Activated CD4-positive, alpha-beta T cell treated with anti-CD3 and anti-CD28 coated beads for 48 hours (primary cell): ENCODE measurements at regions not wholly inside any gene's neighbourhood (a gene's known extent, or its start where the extent isn't known, plus 50 kb on each side); places are given as distances from the start of the nearest gene placed in this dataset.
"Not testable (repeated sequence)": the region's sequence is repeated elsewhere in the genome, so short reads cannot be mapped to it uniquely, and the experiment has no call there.

Experiments used
- DNase-seq: peaks from one replicate; pipeline ENCODE4 v3.0.0-alpha.2; 2020

DNA sequence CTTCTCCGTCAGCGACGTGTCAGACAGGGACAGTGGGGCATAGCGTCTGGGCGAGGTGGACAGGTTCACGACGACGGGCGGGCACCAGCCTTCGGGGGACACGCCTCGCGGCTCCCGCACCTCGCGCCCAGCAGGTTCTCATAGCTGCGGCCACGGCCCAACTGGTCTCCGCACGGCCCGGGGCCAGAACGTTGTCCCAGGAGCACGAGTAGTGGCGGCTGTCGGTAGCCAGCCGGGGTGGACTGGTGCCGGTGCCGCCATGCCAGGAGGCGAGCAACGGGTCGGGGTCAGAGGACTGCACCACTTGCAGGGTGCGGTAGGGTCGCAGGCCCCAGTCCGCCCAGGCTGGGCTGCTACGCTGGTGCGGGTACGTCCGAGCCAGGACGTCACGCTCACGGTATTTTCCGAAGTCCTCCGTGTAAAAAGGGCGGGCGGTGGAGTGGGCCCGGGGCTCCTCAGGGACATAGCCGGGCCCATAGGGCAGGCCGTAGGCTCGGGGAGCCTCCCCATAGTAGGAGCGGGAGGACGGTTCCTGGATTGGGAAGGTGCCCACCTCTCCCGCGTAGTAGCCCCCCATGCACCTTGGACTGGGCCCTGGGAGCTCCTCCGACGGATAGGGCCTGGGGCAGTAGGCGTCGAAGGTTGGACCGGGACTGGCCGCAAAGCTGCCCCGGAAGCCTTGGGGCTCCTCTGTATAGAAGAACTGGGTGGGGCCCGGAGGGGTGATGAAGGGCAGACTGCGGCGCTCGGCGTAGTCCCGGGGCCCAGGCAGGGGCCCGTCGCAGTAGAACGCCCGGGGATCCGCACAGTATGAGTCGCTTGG is 301.2 kb downstream of the CCDC74A start:
- DNase-seq: not testable (repeated sequence)

GRCh38 chr2:131829456-131830241 is 302.0 kb downstream of the CCDC74A start:
- DNase-seq: not testable (repeated sequence)

DNA sequence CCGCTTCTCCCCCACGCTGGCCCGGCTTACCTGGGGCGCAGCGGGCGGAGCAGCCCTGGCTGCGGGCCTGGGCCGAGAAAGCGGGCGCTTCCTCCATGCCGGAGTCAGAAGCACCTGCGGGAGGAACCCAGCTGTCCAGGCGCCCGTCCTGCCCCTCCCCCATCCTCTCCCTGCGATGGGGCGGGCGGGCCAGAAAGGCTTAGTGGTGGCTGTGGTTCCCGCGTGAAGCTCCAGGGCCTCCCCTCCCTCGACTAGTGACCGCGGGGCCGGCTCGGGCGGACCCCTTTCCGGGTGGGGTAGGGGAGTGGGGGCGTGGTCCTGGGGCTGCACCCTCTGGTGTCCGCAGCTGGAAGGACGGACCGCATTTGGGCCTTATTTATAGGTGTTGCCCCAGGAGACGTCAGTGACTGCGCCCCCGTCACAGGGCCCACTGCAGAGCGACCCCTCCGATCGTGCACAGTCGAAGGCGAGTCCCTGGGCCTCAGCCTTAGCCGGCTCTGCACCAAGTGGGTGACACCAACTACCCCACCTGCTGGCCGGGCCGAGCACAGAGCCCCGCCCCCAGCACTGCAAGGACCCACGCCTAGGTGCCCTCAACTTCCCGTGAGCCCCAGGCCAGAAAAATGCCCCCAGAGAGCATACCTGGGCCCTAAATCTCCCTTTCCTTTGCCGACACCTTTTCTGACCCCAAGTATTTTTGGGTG is 302.7 kb downstream of the CCDC74A start:
- DNase-seq: peak; percentile 13

GRCh38 chr2:131830946-131831310 is 303.2 kb downstream of the CCDC74A start:
- DNase-seq: not testable (repeated sequence)

DNA sequence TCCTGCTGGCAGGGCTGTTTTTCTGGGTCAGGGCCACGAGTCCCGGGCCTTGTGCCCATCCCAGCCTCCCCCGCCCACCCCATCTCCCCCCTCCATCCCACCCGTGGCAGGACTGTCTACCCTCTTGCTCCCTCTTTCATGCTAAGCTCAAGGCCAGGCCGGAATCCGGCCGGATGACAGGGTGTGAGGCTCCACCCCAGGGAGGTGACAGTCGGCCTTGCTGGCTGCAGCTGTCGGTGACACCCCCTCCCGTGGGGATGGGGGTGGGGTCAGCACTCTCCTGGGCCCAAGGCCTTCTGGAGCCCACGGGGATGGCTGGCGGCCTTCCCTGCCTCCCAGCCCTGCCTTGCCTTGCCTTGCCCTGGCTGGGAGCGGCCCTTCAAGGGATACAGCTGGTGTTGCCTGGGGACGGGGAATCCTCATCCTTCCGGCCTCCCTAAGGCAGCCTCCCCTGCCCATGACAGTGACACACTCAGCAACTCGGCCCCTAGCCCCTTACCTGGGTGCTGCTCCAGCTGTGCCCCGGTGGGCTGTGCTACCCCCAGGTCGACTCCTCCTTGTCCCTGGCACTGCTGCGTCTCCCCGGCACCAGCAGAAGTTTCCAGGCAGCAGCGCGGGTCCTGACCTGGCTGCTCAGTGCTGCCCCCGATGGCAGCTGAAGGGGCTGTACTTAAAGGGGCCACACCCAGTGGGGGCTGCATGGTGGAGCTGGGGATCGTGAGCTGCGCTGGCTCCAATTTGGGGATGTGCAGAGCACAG is 303.9 kb downstream of the CCDC74A start:
- DNase-seq: peak; percentile 54

GRCh38 chr2:131832209-131832780 is 304.6 kb downstream of the CCDC74A start:
- DNase-seq: not testable (repeated sequence)

DNA sequence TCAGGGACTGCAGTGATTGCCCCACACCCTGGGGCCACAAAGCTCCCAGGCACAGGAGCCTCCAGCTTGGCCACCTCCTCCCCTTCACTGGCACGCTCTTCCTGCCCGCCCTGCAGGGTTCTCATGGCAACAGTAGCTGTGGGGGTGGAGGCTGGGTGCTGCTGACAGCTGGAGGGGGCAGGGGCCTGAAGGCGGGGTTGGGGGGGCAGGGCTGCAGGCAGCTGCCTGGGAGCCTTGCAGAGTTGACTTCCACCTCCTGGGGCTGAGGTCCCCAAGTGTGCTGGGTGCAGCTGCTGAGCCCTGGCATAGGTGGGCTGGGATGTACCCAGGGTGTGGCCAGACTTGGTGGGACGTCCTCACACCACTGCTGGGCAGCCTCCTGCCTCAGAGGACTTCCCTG is 305.2 kb downstream of the CCDC74A start:
- DNase-seq: not testable (repeated sequence)

DNA sequence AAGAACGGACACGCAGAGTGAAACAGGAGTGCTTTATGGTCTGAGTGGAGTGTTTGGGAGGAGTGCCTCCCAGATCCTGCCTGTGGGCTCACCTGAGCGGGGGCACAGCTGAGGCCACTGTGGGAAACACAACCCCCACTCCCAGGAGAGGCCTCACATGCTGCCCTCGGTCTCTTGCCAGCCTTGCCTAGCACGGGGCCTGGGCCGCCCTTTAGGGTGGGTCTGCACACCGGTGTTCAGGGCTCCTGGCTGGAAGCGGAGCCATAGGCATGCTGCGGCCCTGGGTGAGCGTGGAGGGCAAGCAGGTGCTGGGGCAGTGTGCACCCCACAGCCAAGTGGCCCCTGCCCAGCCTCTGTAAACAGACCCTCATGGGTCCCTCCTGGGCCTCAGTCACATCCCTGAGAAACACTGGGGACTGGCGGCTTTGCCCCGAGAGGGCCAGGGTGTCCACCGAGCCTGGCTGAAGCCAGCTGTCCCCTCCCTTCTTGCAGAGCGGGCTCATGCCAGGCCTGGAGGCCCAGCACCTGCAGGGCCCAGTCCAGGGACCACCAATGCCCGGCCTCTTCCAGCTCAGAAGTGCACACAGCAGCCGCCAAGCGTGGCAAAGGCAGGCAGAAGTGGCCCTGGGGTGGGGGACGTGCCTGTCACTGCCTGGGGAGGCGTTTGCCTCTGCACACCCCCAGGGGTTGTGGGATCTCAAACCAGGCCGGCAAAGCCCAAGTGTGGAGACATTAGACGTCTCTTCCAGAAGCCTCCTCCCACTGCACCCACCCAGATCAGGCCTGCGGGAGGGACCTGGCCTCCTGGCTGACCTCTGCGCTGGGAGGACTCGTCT is 305.9 kb downstream of the CCDC74A start:
- DNase-seq: not testable (repeated sequence)

DNA sequence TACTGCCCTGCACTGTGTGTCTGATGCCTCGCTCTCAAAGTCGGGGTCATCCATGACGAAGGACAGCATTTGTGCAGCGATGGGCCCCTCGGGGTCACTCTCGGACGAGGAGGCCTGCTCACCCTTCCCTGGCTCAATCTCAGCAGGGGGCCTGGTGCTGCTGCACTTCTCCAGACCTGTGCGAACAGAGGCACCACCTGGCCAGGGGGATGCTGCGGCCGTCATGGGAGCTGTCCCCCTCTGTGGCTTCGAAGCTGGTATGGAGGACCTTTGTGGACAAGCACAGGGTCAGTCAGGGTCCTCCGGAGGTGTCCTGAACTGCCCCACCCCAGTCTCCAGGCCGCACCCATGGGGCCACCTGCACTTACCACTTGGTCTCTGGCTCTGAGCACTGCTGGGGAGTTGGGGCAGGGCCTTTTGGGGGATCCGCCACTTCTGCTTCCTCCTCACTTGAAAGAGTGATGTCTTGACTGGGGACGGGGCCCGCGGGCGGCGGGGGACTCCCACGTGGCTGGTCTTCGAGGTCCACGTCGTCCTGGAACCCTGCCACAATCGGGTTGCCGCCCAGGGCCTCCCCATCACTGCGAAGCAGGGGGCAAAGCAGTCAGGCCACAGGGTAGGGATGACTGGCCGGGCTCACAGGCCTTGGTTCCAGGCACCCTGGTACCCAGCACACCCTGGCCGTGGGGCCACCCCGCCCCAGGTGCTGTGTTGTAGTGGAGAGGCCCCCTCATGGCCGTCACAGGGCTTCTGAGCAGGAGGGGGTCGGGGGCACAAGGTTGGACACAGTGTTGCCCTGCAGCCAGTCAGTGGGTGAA is 306.7 kb downstream of the CCDC74A start:
- DNase-seq: not testable (repeated sequence)

- DNase-seq: not testable (repeated sequence)
These were observed 307.3 kb downstream of the CCDC74A start for GRCh38 chr2:131835022-131835421.

DNA sequence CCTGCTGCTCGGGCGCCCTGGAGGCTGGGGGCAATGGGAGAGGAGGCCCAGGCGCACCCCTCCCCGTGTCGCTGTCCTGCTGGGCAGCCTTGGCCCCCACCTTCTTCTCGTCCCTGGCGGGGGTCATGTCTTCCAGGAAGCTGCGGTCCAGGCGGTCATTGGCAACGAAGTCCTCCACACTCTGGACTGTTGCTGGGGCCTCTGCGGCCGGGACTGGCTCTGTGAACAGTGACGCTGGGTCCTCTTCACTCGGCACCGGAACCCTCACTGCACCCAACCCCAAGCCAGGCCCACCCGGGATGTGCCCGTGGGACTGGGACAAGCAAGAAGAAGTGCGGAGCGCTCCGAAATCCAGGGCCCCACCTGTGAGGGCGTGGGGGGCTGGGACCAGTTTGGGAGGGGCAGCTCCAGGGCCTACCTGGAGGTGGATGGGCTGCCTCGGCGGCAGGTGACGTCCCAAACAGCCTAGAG is 308.0 kb downstream of the CCDC74A start:
- no peak for DNase-seq

DNA sequence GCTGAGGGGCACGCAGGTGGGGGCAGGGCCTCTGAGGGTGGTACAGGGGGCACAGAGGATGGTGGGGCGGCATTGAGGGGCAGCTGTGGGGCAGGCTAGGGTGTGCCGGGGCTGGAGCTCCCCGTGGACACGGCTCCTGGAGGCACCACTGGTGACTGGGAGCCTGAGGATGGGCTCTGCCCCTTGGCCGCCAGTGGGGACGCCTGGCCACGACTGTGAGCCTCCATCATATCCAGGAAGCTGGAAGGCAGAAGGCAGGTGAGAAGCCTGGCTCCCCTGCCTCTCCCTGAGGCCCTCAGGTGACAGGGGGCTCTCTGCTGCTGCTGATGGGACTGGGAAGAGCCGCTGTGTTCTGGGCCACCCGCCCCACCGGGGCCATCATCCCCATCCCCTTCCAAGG is 308.4 kb downstream of the CCDC74A start:
- not testable (repeated sequence) for DNase-seq

DNA sequence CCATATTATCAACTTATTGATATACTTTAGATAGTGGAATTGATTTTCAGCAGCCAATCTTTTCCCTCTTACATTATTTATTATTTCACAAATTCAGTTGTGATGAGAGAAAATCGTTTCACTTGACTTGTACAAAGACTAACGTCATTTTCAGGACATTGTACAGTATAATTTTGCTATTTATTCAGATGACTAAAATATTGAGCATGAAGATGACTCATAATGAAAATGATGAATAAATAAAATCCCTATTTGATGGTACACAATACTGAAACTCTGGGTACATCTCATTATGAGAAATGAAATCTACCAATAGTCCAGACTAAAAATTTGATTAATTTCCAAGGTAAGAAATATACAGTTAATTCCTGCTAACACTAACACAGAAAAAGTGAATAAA is 316.4 kb downstream of the CCDC74A start:
- not testable (repeated sequence) for DNase-seq

DNA sequence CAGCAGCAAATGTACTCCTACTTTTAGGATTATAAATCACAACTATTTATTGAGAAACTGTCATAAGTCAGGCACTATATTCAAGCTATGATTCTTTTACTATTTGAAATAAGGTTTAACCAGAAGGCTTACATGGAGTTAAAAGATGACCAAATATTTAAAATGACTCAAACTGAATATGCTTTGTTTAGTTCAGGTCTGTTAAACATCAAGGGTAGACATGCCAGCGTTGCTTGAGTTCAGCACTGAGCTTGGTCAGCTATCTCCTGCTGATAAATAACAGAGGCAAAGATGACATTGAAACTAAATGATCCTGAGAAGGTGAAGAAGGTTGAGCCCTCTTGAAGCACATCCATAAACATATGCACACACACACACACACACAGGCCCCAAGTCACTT is 305.6 kb downstream of the ANKRD30BL start:
- DNase-seq: not testable (repeated sequence)

- not testable (repeated sequence) for DNase-seq
These were observed 303.6 kb downstream of the ANKRD30BL start for GRCh38 chr2:131858197-131858596.
